ENCODE measurements at regions not wholly inside any gene's neighbourhood (a gene's known extent, or its start where the extent isn't known, plus 50 kb on each side); places are given as distances from the start of the nearest gene placed in this dataset.

- Histone ChIP-seq H3K4me2 (ENCODE audit: low read depth, low read length) (no peak overlapping the region), H3K4me3 (replicated peaks in 1 of 3; ENCODE audit: insufficient read depth in 1 of 3, low read depth in 2 of 3, low read length in 3 of 3) (no peak overlapping the region), H4K20me1 (ENCODE audit: insufficient read depth, low read length) (no peaks in the 10 kb centered on the region), H3K36me3 (replicated peaks in 1 of 2; ENCODE audit: control insufficient read depth in 1 of 2, insufficient read depth in 2 of 2, low read length in 2 of 2) (no peaks in the 10 kb centered on the region), H3K79me2 (ENCODE audit: insufficient read depth, low read length) (no peaks in the 10 kb centered on the region), H3K27me3 (ENCODE audit: control insufficient read depth in 1 of 2, insufficient read depth in 2 of 2, low read length in 2 of 2) (no peaks in the 10 kb centered on the region), H3K4me1 (ENCODE audit: insufficient read depth, low read length) (peaks cover 6% of the 10 kb centered on the region; the same call in 1 of the 2 replicates), H2AFZ (ENCODE audit: low read length) (no peak overlapping the region), H3K9me3 (ENCODE audit: low read length) (peaks cover 2% of the 10 kb centered on the region; the same call in 1 of the 2 replicates), H3K27ac (ENCODE audit: extremely low read length, insufficient read depth, low read length) (no peak overlapping the region), H3K9ac (ENCODE audit: insufficient read depth, low read depth, low read length) (no peak overlapping the region)
- intact Hi-C loops (cut with micrococcal nuclease; ENCODE audit: unreplicated experiment) (no loop called here), in situ Hi-C loops (cut with HindIII; ENCODE audit: extremely low pct_ligation_motif_present, low pct_unique_long_range_greater_than_20kb) (no loop called here)
- DNase-seq (ENCODE audit: low spot score) (no peak), ATAC-seq (no peak), FAIRE-seq (no peak)
- WGBS (ENCODE audit: low lambda C conversion rate) = 95% methylated on average over 6 of the region's 6 CpGs
- POLR2A ChIA-PET = no interaction called here
- CTCF ChIA-PET (ENCODE audit: low intra/inter-chr PET ratio, low total read pairs) = no interaction called here
- BruUV-seq (replicated peaks) = no TSS peak
- TF ChIP-seq REST (IDR thresholded peaks at IDR 0.05; ENCODE audit: borderline replicate concordance in 1 of 2, low read depth in 1 of 2, low read length in 2 of 2) (no peak), TEAD3 (CRISPR knock-in tag; optimal IDR thresholded peaks at IDR 0.05; ENCODE audit: borderline replicate concordance) (no peak), GFI1 (CRISPR knock-in tag; IDR thresholded peaks at IDR 0.05; ENCODE audit: borderline replicate concordance) (no peak), ZBTB1 (CRISPR knock-in tag; IDR thresholded peaks at IDR 0.05; ENCODE audit: borderline replicate concordance) (no peak), FOSL2 (CRISPR knock-in tag; IDR thresholded peaks at IDR 0.05) (no peak), SCMH1 (CRISPR knock-in tag; IDR thresholded peaks at IDR 0.05; ENCODE audit: borderline replicate concordance) (no peak), NPAS2 (CRISPR knock-in tag; IDR thresholded peaks at IDR 0.05; ENCODE audit: borderline replicate concordance) (no peak), TCF7L2 (IDR thresholded peaks at IDR 0.05; ENCODE audit: low read depth, low read length) (no peak), KDM3A (CRISPR knock-in tag; IDR thresholded peaks at IDR 0.05; ENCODE audit: low read depth) (no peak), HCFC1 (IDR thresholded peaks at IDR 0.05; ENCODE audit: low read depth, low read length) (no peak), ZBTB21 (CRISPR knock-in tag; IDR thresholded peaks at IDR 0.05) (no peak), ZNF558 (CRISPR knock-in tag; IDR thresholded peaks at IDR 0.05; ENCODE audit: borderline replicate concordance) (no peak), ZNF543 (CRISPR knock-in tag; IDR thresholded peaks at IDR 0.05) (no peak), SOX6 (IDR thresholded peaks at IDR 0.05) (no peak), SOX6 (CRISPR knock-in tag; IDR thresholded peaks at IDR 0.05) (no peak), PREB (CRISPR knock-in tag; IDR thresholded peaks at IDR 0.05) (no peak), ZNF761 (CRISPR knock-in tag; conservative IDR thresholded peaks at IDR 0.05) (no peak), IKZF4 (CRISPR knock-in tag; IDR thresholded peaks at IDR 0.05; ENCODE audit: borderline replicate concordance, low read depth, not compliant biosample characterization) (no peak)
- TF ChIP-seq, protein P1, sequence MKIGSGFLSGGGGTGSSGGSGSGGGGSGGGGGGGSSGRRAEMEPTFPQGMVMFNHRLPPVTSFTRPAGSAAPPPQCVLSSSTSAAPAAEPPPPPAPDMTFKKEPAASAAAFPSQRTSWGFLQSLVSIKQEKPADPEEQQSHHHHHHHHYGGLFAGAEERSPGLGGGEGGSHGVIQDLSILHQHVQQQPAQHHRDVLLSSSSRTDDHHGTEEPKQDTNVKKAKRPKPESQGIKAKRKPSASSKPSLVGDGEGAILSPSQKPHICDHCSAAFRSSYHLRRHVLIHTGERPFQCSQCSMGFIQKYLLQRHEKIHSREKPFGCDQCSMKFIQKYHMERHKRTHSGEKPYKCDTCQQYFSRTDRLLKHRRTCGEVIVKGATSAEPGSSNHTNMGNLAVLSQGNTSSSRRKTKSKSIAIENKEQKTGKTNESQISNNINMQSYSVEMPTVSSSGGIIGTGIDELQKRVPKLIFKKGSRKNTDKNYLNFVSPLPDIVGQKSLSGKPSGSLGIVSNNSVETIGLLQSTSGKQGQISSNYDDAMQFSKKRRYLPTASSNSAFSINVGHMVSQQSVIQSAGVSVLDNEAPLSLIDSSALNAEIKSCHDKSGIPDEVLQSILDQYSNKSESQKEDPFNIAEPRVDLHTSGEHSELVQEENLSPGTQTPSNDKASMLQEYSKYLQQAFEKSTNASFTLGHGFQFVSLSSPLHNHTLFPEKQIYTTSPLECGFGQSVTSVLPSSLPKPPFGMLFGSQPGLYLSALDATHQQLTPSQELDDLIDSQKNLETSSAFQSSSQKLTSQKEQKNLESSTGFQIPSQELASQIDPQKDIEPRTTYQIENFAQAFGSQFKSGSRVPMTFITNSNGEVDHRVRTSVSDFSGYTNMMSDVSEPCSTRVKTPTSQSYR (CRISPR knock-in tag; IDR thresholded peaks at IDR 0.05; ENCODE audit: borderline replicate concordance) = no peak
Measured at GRCh38 chr7:17075601-17076255, 193.9 kb upstream of the AGR3 start.

Measured in HepG2 (cell line).